ENCODE measurements at regions not wholly inside any gene's neighbourhood (a gene's known extent, or its start where the extent isn't known, plus 50 kb on each side); places are given as distances from the start of the nearest gene placed in this dataset.

- H3K4me3 ChIP-seq (ENCODE audit: low read length): no peak overlapping the region
- TF ChIP-seq ZNF274 (IDR thresholded peaks at IDR 0.05; ENCODE audit: low read depth, low read length): no peak
Measured at GRCh38 chr10:1896153-1896552, 158.8 kb upstream of the ADARB2 start.

- no peak overlapping the region for H3K4me3 ChIP-seq (ENCODE audit: low read length)
- TF ChIP-seq ZNF274 (IDR thresholded peaks at IDR 0.05; ENCODE audit: low read depth, low read length): no peak
Measured at GRCh38 chr10:1895691-1896090, 158.4 kb upstream of the ADARB2 start.

- TF ChIP-seq ZNF274 (IDR thresholded peaks at IDR 0.05; ENCODE audit: low read depth, low read length): no peak
- no peak overlapping the region for H3K4me3 ChIP-seq (ENCODE audit: low read length)
Measured at GRCh38 chr10:1894912-1895311, 157.6 kb upstream of the ADARB2 start.

- no peak for TF ChIP-seq ZNF274 (IDR thresholded peaks at IDR 0.05; ENCODE audit: low read depth, low read length)
Measured at GRCh38 chr10:1893941-1894340, 156.6 kb upstream of the ADARB2 start.

GRCh38 chr10:1886039-1886438, 148.7 kb upstream of the ADARB2 start:
- H3K4me3 ChIP-seq (ENCODE audit: low read length): no peak overlapping the region
- TF ChIP-seq ZNF274 (IDR thresholded peaks at IDR 0.05; ENCODE audit: low read depth, low read length): no peak

More at GRCh38 chr10:1893941-1894340, 156.6 kb upstream of the ADARB2 start:
- no peak overlapping the region for H3K4me3 ChIP-seq (ENCODE audit: low read length)

GRCh38 chr10:1882728-1883127, 145.4 kb upstream of the ADARB2 start:
- TF ChIP-seq ZNF274 (IDR thresholded peaks at IDR 0.05; ENCODE audit: low read depth, low read length): no peak
- H3K4me3 ChIP-seq (ENCODE audit: low read length): no peak overlapping the region

GRCh38 chr10:1882180-1882579, 144.9 kb upstream of the ADARB2 start:
- no peak overlapping the region for H3K4me3 ChIP-seq (ENCODE audit: low read length)
- TF ChIP-seq ZNF274 (IDR thresholded peaks at IDR 0.05; ENCODE audit: low read depth, low read length): no peak

- no peak for TF ChIP-seq ZNF274 (IDR thresholded peaks at IDR 0.05; ENCODE audit: low read depth, low read length)
- no peak overlapping the region for H3K4me3 ChIP-seq (ENCODE audit: low read length)
Measured at GRCh38 chr10:1881636-1882035, 144.3 kb upstream of the ADARB2 start.

GRCh38 chr10:1874533-1874932, 137.2 kb upstream of the ADARB2 start:
- H3K4me3 ChIP-seq (ENCODE audit: low read length): no peak overlapping the region
- TF ChIP-seq ZNF274 (IDR thresholded peaks at IDR 0.05; ENCODE audit: low read depth, low read length): no peak

GRCh38 chr10:1873661-1874315, 136.5 kb upstream of the ADARB2 start:
- TF ChIP-seq ZNF274 (IDR thresholded peaks at IDR 0.05; ENCODE audit: low read depth, low read length): no peak
- no peak overlapping the region for H3K4me3 ChIP-seq (ENCODE audit: low read length)

- no peak for TF ChIP-seq ZNF274 (IDR thresholded peaks at IDR 0.05; ENCODE audit: low read depth, low read length)
- H3K4me3 ChIP-seq (ENCODE audit: low read length): no peak overlapping the region
Measured at GRCh38 chr10:1872151-1872726, 134.9 kb upstream of the ADARB2 start.

GRCh38 chr10:1870491-1870890, 133.2 kb upstream of the ADARB2 start:
- no peak for TF ChIP-seq ZNF274 (IDR thresholded peaks at IDR 0.05; ENCODE audit: low read depth, low read length)

GRCh38 chr10:1869861-1870260, 132.5 kb upstream of the ADARB2 start:
- H3K4me3 ChIP-seq (ENCODE audit: low read length): no peak overlapping the region
- TF ChIP-seq ZNF274 (IDR thresholded peaks at IDR 0.05; ENCODE audit: low read depth, low read length): no peak

More at GRCh38 chr10:1870491-1870890, 133.2 kb upstream of the ADARB2 start:
- no peak overlapping the region for H3K4me3 ChIP-seq (ENCODE audit: low read length)

- TF ChIP-seq ZNF274 (IDR thresholded peaks at IDR 0.05; ENCODE audit: low read depth, low read length): no peak
Measured at GRCh38 chr10:1860351-1860750, 123.0 kb upstream of the ADARB2 start.

GRCh38 chr10:1858547-1858946, 121.2 kb upstream of the ADARB2 start:
- no peak overlapping the region for H3K4me3 ChIP-seq (ENCODE audit: low read length)
- no peak for TF ChIP-seq ZNF274 (IDR thresholded peaks at IDR 0.05; ENCODE audit: low read depth, low read length)

More at GRCh38 chr10:1860351-1860750, 123.0 kb upstream of the ADARB2 start:
- H3K4me3 ChIP-seq (ENCODE audit: low read length): no peak overlapping the region

All from GM08714 (cell line).